ENCODE measurements at regions not wholly inside any gene's neighbourhood (a gene's known extent, or its start where the extent isn't known, plus 50 kb on each side); places are given as distances from the start of the nearest gene placed in this dataset.

DNA sequence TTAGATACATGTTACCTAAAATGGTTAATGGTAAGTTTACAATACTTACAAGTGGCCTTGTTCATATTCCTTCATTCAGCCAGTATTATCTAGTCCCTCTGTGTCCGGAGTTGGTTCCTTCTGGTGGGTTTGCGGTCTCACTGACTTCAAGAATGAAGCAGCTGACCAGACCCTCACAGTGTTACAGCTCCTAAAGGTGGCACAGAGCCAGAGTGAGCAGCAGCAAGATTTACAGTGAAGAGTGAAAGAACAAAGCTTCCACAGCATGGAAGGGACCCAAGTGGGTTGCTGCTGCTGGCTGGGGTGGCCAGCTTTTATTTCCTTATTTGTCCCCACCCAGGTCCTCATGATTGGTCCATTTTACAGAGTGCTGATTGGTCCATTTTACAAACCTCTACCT lies 916.8 kb downstream of the MCTP2 start (continued):
- TF ChIP-seq, protein P1, sequence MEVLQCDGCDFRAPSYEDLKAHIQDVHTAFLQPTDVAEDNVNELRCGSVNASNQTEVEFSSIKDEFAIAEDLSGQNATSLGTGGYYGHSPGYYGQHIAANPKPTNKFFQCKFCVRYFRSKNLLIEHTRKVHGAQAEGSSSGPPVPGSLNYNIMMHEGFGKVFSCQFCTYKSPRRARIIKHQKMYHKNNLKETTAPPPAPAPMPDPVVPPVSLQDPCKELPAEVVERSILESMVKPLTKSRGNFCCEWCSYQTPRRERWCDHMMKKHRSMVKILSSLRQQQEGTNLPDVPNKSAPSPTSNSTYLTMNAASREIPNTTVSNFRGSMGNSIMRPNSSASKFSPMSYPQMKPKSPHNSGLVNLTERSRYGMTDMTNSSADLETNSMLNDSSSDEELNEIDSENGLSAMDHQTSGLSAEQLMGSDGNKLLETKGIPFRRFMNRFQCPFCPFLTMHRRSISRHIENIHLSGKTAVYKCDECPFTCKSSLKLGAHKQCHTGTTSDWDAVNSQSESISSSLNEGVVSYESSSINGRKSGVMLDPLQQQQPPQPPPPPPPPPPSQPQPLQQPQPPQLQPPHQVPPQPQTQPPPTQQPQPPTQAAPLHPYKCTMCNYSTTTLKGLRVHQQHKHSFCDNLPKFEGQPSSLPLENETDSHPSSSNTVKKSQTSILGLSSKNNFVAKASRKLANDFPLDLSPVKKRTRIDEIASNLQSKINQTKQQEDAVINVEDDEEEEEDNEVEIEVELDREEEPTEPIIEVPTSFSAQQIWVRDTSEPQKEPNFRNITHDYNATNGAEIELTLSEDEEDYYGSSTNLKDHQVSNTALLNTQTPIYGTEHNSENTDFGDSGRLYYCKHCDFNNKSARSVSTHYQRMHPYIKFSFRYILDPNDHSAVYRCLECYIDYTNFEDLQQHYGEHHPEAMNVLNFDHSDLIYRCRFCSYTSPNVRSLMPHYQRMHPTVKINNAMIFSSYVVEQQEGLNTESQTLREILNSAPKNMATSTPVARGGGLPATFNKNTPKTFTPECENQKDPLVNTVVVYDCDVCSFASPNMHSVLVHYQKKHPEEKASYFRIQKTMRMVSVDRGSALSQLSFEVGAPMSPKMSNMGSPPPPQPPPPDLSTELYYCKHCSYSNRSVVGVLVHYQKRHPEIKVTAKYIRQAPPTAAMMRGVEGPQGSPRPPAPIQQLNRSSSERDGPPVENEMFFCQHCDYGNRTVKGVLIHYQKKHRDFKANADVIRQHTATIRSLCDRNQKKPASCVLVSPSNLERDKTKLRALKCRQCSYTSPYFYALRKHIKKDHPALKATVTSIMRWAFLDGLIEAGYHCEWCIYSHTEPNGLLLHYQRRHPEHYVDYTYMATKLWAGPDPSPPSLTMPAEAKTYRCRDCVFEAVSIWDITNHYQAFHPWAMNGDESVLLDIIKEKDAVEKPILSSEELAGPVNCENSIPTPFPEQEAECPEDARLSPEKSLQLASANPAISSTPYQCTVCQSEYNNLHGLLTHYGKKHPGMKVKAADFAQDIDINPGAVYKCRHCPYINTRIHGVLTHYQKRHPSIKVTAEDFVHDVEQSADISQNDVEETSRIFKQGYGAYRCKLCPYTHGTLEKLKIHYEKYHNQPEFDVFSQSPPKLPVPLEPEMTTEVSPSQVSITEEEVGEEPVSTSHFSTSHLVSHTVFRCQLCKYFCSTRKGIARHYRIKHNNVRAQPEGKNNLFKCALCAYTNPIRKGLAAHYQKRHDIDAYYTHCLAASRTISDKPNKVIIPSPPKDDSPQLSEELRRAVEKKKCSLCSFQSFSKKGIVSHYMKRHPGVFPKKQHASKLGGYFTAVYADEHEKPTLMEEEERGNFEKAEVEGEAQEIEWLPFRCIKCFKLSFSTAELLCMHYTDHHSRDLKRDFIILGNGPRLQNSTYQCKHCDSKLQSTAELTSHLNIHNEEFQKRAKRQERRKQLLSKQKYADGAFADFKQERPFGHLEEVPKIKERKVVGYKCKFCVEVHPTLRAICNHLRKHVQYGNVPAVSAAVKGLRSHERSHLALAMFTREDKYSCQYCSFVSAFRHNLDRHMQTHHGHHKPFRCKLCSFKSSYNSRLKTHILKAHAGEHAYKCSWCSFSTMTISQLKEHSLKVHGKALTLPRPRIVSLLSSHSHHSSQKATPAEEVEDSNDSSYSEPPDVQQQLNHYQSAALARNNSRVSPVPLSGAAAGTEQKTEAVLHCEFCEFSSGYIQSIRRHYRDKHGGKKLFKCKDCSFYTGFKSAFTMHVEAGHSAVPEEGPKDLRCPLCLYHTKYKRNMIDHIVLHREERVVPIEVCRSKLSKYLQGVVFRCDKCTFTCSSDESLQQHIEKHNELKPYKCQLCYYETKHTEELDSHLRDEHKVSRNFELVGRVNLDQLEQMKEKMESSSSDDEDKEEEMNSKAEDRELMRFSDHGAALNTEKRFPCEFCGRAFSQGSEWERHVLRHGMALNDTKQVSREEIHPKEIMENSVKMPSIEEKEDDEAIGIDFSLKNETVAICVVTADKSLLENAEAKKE (CRISPR knock-in tag; IDR thresholded peaks at IDR 0.05) = no peak
- TF ChIP-seq, protein P2, sequence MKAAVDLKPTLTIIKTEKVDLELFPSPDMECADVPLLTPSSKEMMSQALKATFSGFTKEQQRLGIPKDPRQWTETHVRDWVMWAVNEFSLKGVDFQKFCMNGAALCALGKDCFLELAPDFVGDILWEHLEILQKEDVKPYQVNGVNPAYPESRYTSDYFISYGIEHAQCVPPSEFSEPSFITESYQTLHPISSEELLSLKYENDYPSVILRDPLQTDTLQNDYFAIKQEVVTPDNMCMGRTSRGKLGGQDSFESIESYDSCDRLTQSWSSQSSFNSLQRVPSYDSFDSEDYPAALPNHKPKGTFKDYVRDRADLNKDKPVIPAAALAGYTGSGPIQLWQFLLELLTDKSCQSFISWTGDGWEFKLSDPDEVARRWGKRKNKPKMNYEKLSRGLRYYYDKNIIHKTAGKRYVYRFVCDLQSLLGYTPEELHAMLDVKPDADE (IDR thresholded peaks at IDR 0.05) = no peak
- TF ChIP-seq EZH2phosphoT487 (IDR thresholded peaks at IDR 0.05; ENCODE audit: unreplicated experiment) = no peak
- no peak for TF ChIP-seq EZH2 (IDR thresholded peaks at IDR 0.05; ENCODE audit: low read depth, unreplicated experiment)
- no peak for TF ChIP-seq JUNB (IDR thresholded peaks at IDR 0.05; ENCODE audit: unreplicated experiment)

DNA sequence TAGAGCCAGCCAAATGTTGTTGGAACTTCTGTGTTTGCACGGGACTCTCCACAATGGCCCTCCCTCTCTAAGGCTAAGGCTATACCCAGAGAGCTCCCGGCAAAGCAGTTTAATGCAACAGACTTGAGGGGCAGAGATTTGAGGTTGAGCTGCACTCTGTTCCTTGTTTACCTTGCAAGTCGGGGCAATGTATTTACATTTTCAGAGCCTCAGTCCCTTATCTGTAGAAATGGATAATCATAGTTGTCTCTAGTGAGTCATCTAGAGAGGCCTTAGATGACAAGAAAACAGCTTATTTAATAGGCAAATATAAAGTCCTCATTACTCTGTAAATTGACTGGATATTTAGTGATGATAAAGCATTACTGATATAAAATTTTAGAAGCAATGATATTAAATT lies 917.7 kb downstream of the MCTP2 start:
- no peaks in the 10 kb centered on the region for H3F3A ChIP-seq (replicated peaks; ENCODE audit: low read depth)
- ATAC-seq (no peak), DNase-seq (ENCODE audit: low spot score) (no peak)
- peaks cover 2% of the 10 kb centered on the region for H3K27me3 Mint-ChIP-seq (ENCODE audit: insufficient read depth, low read depth, poor library complexity)
- H3K27me3 ChIP-seq (ENCODE audit: insufficient read depth) = no peaks in the 10 kb centered on the region
- H3K4me3 Mint-ChIP-seq = no peak overlapping the region
- peaks cover 4% of the 10 kb centered on the region; the same call in 2 of the 3 replicates for H3K36me3 Mint-ChIP-seq (ENCODE audit: low read depth)
- H4K20me1 ChIP-seq (replicated peaks; ENCODE audit: insufficient read depth) = no peaks in the 10 kb centered on the region
- no peak overlapping the region for H3K4me2 ChIP-seq
- no peaks in the 10 kb centered on the region for H3K79me2 ChIP-seq (replicated peaks; ENCODE audit: insufficient read depth)
- H3K36me3 ChIP-seq (ENCODE audit: insufficient read depth) = no peaks in the 10 kb centered on the region
- no peak overlapping the region for H3K27ac Mint-ChIP-seq
- H3K9me3 Mint-ChIP-seq = peaks cover 9% of the 10 kb centered on the region
- no peaks in the 10 kb centered on the region for H3K4me1 ChIP-seq (ENCODE audit: insufficient read depth)
- no peak overlapping the region for H2AFZ ChIP-seq
- H3K4me3 ChIP-seq = no peak overlapping the region
- no peaks in the 10 kb centered on the region for H3K4me1 Mint-ChIP-seq
- no peaks in the 10 kb centered on the region for H3K9me2 ChIP-seq (ENCODE audit: insufficient read depth)
- no peak overlapping the region for H3K27ac ChIP-seq (ENCODE audit: low read depth)
- no peak for TF ChIP-seq NANOG (IDR thresholded peaks at IDR 0.05; ENCODE audit: borderline replicate concordance)
- TF ChIP-seq, protein P3, sequence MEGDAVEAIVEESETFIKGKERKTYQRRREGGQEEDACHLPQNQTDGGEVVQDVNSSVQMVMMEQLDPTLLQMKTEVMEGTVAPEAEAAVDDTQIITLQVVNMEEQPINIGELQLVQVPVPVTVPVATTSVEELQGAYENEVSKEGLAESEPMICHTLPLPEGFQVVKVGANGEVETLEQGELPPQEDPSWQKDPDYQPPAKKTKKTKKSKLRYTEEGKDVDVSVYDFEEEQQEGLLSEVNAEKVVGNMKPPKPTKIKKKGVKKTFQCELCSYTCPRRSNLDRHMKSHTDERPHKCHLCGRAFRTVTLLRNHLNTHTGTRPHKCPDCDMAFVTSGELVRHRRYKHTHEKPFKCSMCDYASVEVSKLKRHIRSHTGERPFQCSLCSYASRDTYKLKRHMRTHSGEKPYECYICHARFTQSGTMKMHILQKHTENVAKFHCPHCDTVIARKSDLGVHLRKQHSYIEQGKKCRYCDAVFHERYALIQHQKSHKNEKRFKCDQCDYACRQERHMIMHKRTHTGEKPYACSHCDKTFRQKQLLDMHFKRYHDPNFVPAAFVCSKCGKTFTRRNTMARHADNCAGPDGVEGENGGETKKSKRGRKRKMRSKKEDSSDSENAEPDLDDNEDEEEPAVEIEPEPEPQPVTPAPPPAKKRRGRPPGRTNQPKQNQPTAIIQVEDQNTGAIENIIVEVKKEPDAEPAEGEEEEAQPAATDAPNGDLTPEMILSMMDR (conservative IDR thresholded peaks at IDR 0.05; ENCODE audit: low read depth in 2 of 2) = no peak
- TF ChIP-seq ZNF114 (CRISPR knock-in tag; IDR thresholded peaks at IDR 0.05) = no peak
- TF ChIP-seq STAT1 (IDR thresholded peaks at IDR 0.05; ENCODE audit: unreplicated experiment) = no peak
